ENCODE measurements at regions not wholly inside any gene's neighbourhood (a gene's known extent, or its start where the extent isn't known, plus 50 kb on each side); places are given as distances from the start of the nearest gene placed in this dataset.

DNA sequence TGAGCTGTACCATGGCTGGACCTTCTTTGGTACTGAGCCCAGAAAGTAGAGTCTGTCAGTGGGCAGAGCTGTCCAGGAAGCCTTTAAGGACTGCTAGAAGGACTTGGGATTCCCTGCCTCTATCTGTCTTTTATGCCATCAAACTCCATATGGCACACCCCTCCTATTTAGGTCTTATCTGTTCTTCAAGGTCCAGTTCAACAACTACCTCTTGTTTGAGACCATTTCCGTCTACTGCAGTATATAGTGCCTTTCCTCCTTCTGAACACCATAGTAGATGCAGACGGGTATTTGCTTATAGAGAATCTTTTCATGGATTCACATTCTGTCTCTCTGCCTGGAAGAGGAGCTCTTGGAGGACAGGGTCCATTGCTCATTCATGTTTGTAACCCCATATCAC lies 146.1 kb upstream of the IL1RAPL2 start:
- TF ChIP-seq CTBP1 (IDR thresholded peaks at IDR 0.05; ENCODE audit: borderline replicate concordance) (no peak), SUZ12 (IDR thresholded peaks at IDR 0.05) (no peak), NFRKB (IDR thresholded peaks at IDR 0.05) (no peak), ZNF384 (IDR thresholded peaks at IDR 0.05) (no peak), FOXK2 (IDR thresholded peaks at IDR 0.05) (no peak), ARNT (IDR thresholded peaks at IDR 0.05) (no peak)
- ChIA-PET CTCF (interaction anchor here (0.8 kb wide), 1 partner anchor 42 kb away, joined by 3 read pairs; no protein-coding TSS in a partner anchor), POLR2A (no interaction called here)
- no peak for DNase-seq (ENCODE audit: extremely low spot score)

DNA sequence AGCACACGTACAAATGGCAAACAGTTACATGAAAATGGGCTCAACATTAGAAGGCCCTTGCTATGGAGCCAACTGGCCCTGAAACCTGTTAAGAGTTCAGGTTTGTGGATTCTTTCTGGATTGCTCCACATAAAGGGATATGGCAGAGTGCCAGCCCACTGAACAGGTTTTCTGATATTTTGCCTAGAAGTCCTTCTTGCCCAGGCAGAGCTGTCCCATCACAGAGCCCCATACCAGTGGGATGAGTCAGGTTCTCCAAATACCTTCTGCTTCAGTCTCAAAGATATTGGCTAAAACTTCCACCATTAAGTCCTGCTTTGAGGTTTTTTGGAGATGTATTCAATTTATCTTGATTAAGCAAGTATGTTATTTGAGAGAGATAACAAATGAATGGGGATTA lies 146.8 kb upstream of the IL1RAPL2 start:
- POLR2A ChIA-PET: no interaction called here
- CTCF ChIA-PET: no interaction called here
- no peak for DNase-seq (ENCODE audit: extremely low spot score)
- TF ChIP-seq TARDBP (IDR thresholded peaks at IDR 0.05) (no peak), LEF1 (IDR thresholded peaks at IDR 0.05; ENCODE audit: borderline replicate concordance) (no peak), BHLHE40 (IDR thresholded peaks at IDR 0.05; ENCODE audit: borderline replicate concordance) (no peak)

DNA sequence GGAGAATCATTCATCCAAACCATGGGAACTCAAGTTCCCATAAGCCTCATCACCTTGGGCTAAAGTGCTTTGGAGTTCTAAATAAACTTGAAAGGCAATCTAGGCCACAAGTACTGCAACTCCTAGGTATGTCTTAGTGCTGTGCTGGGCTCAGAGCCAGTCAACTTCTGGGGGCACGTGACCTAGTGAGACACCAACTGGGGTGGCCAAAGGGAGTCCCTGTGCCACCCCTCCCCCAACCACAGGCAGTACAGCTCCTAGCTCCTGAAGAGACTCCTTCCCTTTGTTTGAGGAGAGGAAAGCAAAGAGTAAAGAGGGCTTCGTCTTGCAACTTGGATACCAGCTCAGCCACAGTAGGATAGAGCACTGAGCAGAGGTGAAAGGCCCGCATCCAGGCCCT lies 154.2 kb upstream of the IL1RAPL2 start:
- no peak for TF ChIP-seq FOXK2 (IDR thresholded peaks at IDR 0.05)
- TF ChIP-seq FOXM1 (IDR thresholded peaks at IDR 0.05; ENCODE audit: borderline replicate concordance): no peak
- no peak for TF ChIP-seq HDGF (IDR thresholded peaks at IDR 0.05; ENCODE audit: borderline replicate concordance)
- POLR2A ChIA-PET: no interaction called here
- no peak for DNase-seq (ENCODE audit: extremely low spot score)
- CTCF ChIA-PET: no interaction called here

DNA sequence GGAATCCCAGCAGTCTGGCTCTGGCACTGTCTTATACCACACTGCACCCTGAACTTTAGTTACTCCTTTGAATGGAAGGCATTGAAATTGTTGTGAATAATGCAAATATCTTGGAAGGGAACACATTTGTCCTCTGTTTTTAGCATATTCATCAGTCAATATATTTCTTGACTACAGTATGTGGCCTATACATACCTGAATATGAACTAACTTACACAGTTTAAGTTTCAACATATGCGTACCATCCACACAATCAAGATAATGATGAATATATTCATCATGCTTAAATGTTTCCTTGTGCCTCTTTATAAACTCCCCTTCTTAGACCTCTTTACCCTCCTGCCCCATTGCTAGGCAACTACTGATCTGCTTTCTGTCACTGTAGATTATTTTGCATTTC lies 145.7 kb upstream of the ESX1 start:
- ChIA-PET POLR2A (no interaction called here), CTCF (no interaction called here)
- no peak for TF ChIP-seq ELF4 (IDR thresholded peaks at IDR 0.05)
- no peak for TF ChIP-seq ARNT (IDR thresholded peaks at IDR 0.05)
- TF ChIP-seq FOXA1 (IDR thresholded peaks at IDR 0.05): no peak
- TF ChIP-seq CTBP1 (IDR thresholded peaks at IDR 0.05; ENCODE audit: borderline replicate concordance): no peak
- TF ChIP-seq L3MBTL2 (conservative IDR thresholded peaks at IDR 0.05): no peak
- TF ChIP-seq ZNF384 (IDR thresholded peaks at IDR 0.05): no peak
- no peak for TF ChIP-seq NFRKB (IDR thresholded peaks at IDR 0.05)
- TF ChIP-seq SUZ12 (IDR thresholded peaks at IDR 0.05): no peak
- TF ChIP-seq SP1 (IDR thresholded peaks at IDR 0.05): no peak
- TF ChIP-seq BHLHE40 (IDR thresholded peaks at IDR 0.05; ENCODE audit: borderline replicate concordance): no peak
- no peak for DNase-seq (ENCODE audit: extremely low spot score)

DNA sequence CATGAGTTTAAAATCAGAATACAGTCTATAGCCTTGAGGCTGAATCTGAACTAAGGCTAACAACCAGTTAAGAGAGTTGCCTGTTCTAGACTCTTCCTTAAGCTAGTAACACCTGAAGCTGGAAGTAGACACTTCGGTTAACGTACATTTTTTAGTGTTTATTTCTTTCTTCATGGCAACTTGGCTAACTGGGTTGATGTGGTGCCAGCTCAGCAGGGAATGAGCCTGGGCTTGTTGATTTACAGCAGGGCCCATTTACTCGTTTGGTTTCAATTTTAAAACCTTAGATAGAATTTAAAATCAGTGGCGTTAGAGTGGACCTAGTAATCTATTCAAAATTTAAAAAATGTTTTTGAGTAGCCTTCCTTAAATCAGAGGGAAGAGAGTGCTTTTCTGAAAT lies 137.6 kb upstream of the ESX1 start:
- no peak for DNase-seq (ENCODE audit: extremely low spot score)
- CTCF ChIA-PET: interaction anchor here (0.5 kb wide), 1 partner anchor 9 kb away, joined by 3 read pairs; no protein-coding TSS in a partner anchor
- POLR2A ChIA-PET: no interaction called here
- no peak for TF ChIP-seq HDGF (IDR thresholded peaks at IDR 0.05; ENCODE audit: borderline replicate concordance)
- TF ChIP-seq ARNT (IDR thresholded peaks at IDR 0.05): no peak
- TF ChIP-seq ELF4 (IDR thresholded peaks at IDR 0.05): no peak
- no peak for TF ChIP-seq SUZ12 (IDR thresholded peaks at IDR 0.05)
- TF ChIP-seq FOXA1 (IDR thresholded peaks at IDR 0.05): no peak
- TF ChIP-seq SP1 (IDR thresholded peaks at IDR 0.05): no peak

DNA sequence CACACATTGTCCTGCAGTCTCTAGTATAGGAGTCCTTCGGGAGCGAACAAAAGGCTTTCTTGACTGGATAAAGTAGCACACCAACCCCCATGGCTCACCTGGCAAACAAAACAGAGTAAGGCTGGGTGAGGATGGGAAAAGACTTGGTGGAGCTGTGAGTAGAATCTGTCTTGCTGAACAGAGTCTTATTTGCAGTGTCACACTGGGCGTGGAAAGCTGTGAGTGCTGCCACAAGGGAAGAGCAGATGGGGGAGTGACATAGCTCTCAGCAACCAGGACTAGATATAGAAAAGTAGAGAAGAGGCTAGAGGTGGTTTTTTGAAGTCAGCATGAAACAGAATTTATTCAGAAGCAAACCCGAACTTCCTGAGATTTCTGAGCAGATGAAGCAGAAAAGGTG lies 137.2 kb upstream of the ESX1 start:
- CTCF ChIA-PET: interaction anchor here (0.6 kb wide), 1 partner anchor 42 kb away, joined by 3 read pairs; no protein-coding TSS in a partner anchor
- POLR2A ChIA-PET: no interaction called here
- TF ChIP-seq BHLHE40 (IDR thresholded peaks at IDR 0.05; ENCODE audit: borderline replicate concordance): no peak
- no peak for TF ChIP-seq HDGF (IDR thresholded peaks at IDR 0.05; ENCODE audit: borderline replicate concordance)
- no peak for TF ChIP-seq CTBP1 (IDR thresholded peaks at IDR 0.05; ENCODE audit: borderline replicate concordance)
- DNase-seq (ENCODE audit: extremely low spot score): no peak

DNA sequence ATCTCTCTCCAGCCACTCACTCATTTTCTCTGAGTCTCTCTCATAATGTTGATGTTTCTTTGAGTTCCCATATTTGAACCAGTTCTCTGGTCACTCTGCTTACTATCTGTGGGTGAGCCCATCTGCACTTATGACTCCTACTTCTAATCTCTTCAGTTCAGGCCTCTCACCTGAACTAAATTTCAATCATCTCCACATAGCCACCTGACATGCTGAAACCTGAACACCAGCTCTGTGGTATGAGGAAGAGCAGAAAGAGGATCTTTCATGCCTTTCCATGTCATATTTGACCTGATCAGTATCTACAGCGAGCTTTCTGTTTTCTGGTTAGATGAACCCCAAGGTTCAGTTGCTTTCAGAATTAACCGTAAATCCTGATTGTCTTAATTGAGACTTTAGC lies 122.2 kb upstream of the ESX1 start:
- DNase-seq (ENCODE audit: extremely low spot score): no peak
- no peak for TF ChIP-seq SUZ12 (IDR thresholded peaks at IDR 0.05)
- no peak for TF ChIP-seq ARNT (IDR thresholded peaks at IDR 0.05)
- TF ChIP-seq BHLHE40 (IDR thresholded peaks at IDR 0.05; ENCODE audit: borderline replicate concordance): no peak
- no peak for TF ChIP-seq L3MBTL2 (conservative IDR thresholded peaks at IDR 0.05)
- no peak for TF ChIP-seq HDGF (IDR thresholded peaks at IDR 0.05; ENCODE audit: borderline replicate concordance)
- TF ChIP-seq SP1 (IDR thresholded peaks at IDR 0.05): no peak
- TF ChIP-seq TARDBP (IDR thresholded peaks at IDR 0.05): no peak
- TF ChIP-seq, protein P1, sequence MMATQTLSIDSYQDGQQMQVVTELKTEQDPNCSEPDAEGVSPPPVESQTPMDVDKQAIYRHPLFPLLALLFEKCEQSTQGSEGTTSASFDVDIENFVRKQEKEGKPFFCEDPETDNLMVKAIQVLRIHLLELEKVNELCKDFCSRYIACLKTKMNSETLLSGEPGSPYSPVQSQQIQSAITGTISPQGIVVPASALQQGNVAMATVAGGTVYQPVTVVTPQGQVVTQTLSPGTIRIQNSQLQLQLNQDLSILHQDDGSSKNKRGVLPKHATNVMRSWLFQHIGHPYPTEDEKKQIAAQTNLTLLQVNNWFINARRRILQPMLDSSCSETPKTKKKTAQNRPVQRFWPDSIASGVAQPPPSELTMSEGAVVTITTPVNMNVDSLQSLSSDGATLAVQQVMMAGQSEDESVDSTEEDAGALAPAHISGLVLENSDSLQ (IDR thresholded peaks at IDR 0.05): no peak
- no peak for TF ChIP-seq FOXK2 (IDR thresholded peaks at IDR 0.05)
- ChIA-PET CTCF (no interaction called here), POLR2A (no interaction called here)

DNA sequence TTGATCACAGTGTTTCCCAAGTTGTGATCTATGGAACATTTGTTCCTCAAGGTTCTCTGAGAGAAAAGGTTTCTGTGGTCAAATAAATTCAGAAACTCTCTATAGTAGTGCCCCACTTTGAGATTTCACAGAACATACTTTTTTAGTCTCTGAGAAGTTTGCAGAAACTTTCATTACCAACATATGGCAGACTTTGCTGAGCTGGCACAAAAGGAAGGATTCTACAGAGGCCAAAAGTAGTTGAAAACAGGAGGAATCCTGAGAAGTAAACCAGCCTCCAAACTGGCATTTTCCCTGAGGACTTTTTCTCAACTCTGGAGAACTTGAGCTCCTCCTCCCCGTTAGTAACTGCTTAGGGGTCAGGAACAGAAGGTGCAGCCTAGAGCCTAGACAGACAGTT lies 117.8 kb upstream of the ESX1 start:
- CTCF ChIA-PET: no interaction called here
- TF ChIP-seq CTBP1 (IDR thresholded peaks at IDR 0.05; ENCODE audit: borderline replicate concordance) (no peak), TARDBP (IDR thresholded peaks at IDR 0.05) (no peak), ELF4 (IDR thresholded peaks at IDR 0.05) (no peak), ARNT (IDR thresholded peaks at IDR 0.05) (no peak), FOXK2 (IDR thresholded peaks at IDR 0.05) (no peak), FOXM1 (IDR thresholded peaks at IDR 0.05; ENCODE audit: borderline replicate concordance) (no peak), NFRKB (IDR thresholded peaks at IDR 0.05) (no peak), SP1 (IDR thresholded peaks at IDR 0.05) (no peak), BHLHE40 (IDR thresholded peaks at IDR 0.05; ENCODE audit: borderline replicate concordance) (no peak), SUZ12 (IDR thresholded peaks at IDR 0.05) (no peak), FOXA1 (IDR thresholded peaks at IDR 0.05) (no peak), LEF1 (IDR thresholded peaks at IDR 0.05; ENCODE audit: borderline replicate concordance) (no peak)
- TF ChIP-seq, protein P1 (IDR thresholded peaks at IDR 0.05): no peak
- DNase-seq (ENCODE audit: extremely low spot score): no peak
- POLR2A ChIA-PET: no interaction called here

Measured in HEK293T (cell line).